IMR-90 (cell line): ENCODE measurements at regions not wholly inside any gene's neighbourhood (a gene's known extent, or its start where the extent isn't known, plus 50 kb on each side); places are given as distances from the start of the nearest gene placed in this dataset.
A peak's percentile ranks its signal among the peaks of the same experiment; 100 is the strongest.

ENCODE experiments used
- ATAC-seq: fragments of 200-7000 bp; cut with Tn5 transposase; 2 replicates; pipeline ENCODE4 v1.9.1; 2020; ENCODE audit warnings: low read depth, mild to moderate bottlenecking, moderate library complexity
- BruUV-seq: library from RNA; stranded (reverse); fragments of 400-500 nt; replicated peaks from 2 replicates; lab custom pipeline; 2021; lab: Mats Ljungman, UMichigan
- CTCF ChIA-PET: fragments of 300-600 bp; formaldehyde crosslinking; extraction: SDS; loops from one replicate; lab custom pipeline; 2021; ENCODE audit warnings: antibody characterized with exemption; lab: Yijun Ruan, JAX
- POLR2A ChIA-PET: fragments of 300-600 bp; sonication (Branson Sonifier 250); formaldehyde crosslinking; loops from one replicate; lab custom pipeline; 2022; ENCODE audit warnings: antibody characterized with exemption; ENCODE audit not compliant: unreplicated experiment; lab: Charles Lee
- DNase-seq: peaks from one replicate; pipeline ENCODE4 v3.0.0; 2013
- H2AFZ ChIP-seq: replicated peaks from 2 replicates; pipeline ENCODE3; 2013; ENCODE audit warnings: low read length, mild to moderate bottlenecking; ENCODE audit not compliant: poor library complexity
- H2AK5ac ChIP-seq: 2 replicates; pipeline ENCODE4 v1.6.1; 2013; ENCODE audit warnings: low read depth, low read length, inconsistent platforms
- H2AK9ac ChIP-seq: replicated peaks from 2 replicates; pipeline ENCODE3; 2013; ENCODE audit warnings: mild to moderate bottlenecking, low read depth, low read length, moderate library complexity; ENCODE audit not compliant: poor library complexity
- H2BK120ac ChIP-seq: 2 replicates; pipeline ENCODE4 v1.6.1; 2013; ENCODE audit warnings: low read depth, low read length, inconsistent platforms
- H2BK15ac ChIP-seq: 3 replicates; pipeline ENCODE4 v1.6.1; 2013; ENCODE audit warnings: low read depth, low read length, inconsistent platforms
- H2BK20ac ChIP-seq: 2 replicates; pipeline ENCODE4 v1.6.1; 2013; ENCODE audit warnings: low read depth, mild to moderate bottlenecking, inconsistent platforms, low read length, moderate library complexity
- H2BK5ac ChIP-seq: 2 replicates; pipeline ENCODE4 v1.6.1; 2013; ENCODE audit warnings: mild to moderate bottlenecking, low read depth, low read length, inconsistent platforms; ENCODE audit not compliant: poor library complexity, severe bottlenecking
- H3K14ac ChIP-seq: replicated peaks from 2 replicates; pipeline ENCODE4 v1.6.1; 2013; ENCODE audit warnings: low read depth, low read length, inconsistent platforms
- H3K18ac ChIP-seq: 2 replicates; pipeline ENCODE4 v1.6.1; 2013; ENCODE audit warnings: low read depth, low read length, control low read depth
- H3K23ac ChIP-seq: 2 replicates; pipeline ENCODE4 v1.6.1; 2013; ENCODE audit warnings: low read depth, low read length, inconsistent platforms
- H3K27ac ChIP-seq: 2 replicates; pipeline ENCODE4 v1.5.1; 2013; ENCODE audit warnings: mild to moderate bottlenecking, control low read depth, low read length; ENCODE audit not compliant: insufficient read depth
- H3K27me3 ChIP-seq: 2 replicates; pipeline ENCODE4 v1.6.1; 2013; ENCODE audit warnings: low read length; ENCODE audit not compliant: control insufficient read depth, insufficient read depth
- H3K36me3 ChIP-seq: 2 replicates; pipeline ENCODE4 v1.6.1; 2013; ENCODE audit warnings: low read length, mixed read lengths; ENCODE audit not compliant: control insufficient read depth, insufficient read depth
- H3K4ac ChIP-seq: 2 replicates; pipeline ENCODE4 v1.6.1; 2013; ENCODE audit warnings: low read depth, low read length, inconsistent platforms
- H3K4me1 ChIP-seq: 2 replicates; pipeline ENCODE4 v1.6.1; 2013; ENCODE audit warnings: low read length, mixed read lengths; ENCODE audit not compliant: control insufficient read depth, insufficient read depth
- H3K4me2 ChIP-seq: 2 replicates; pipeline ENCODE4 v1.6.1; 2013; ENCODE audit warnings: low read depth, mild to moderate bottlenecking, control low read depth, low read length, moderate library complexity
- H3K4me3 ChIP-seq: 2 replicates; pipeline ENCODE4 v1.5.1; 2013; ENCODE audit warnings: low read depth, mild to moderate bottlenecking, control low read depth, low read length, moderate library complexity; ENCODE audit not compliant: insufficient read depth
- H3K56ac ChIP-seq: 2 replicates; pipeline ENCODE4 v1.6.1; 2013; ENCODE audit warnings: low read length, inconsistent platforms; ENCODE audit not compliant: insufficient read depth; ENCODE audit errors: extremely low read depth
- H3K79me1 ChIP-seq, 2 experiments: 2 replicates each; pipeline ENCODE4 v1.6.1; 2013; ENCODE audit warnings: low read length in 2 of 2, inconsistent platforms in 1 of 2, low read depth in 1 of 2
- H3K9ac ChIP-seq: 2 replicates; pipeline ENCODE4 v1.6.1; 2013; ENCODE audit warnings: low read depth, low read length, control low read depth
- H3K9me1 ChIP-seq: 2 replicates; pipeline ENCODE4 v1.6.1; 2013; ENCODE audit warnings: low read length, inconsistent platforms; ENCODE audit not compliant: insufficient read depth
- H3K9me3 ChIP-seq: 2 replicates; pipeline ENCODE4 v1.6.1; 2013; ENCODE audit warnings: low read length; ENCODE audit not compliant: control insufficient read depth, insufficient read depth
- H4K20me1 ChIP-seq: 2 replicates; pipeline ENCODE4 v1.6.1; 2013; ENCODE audit warnings: low read length, inconsistent platforms; ENCODE audit not compliant: insufficient read depth
- H4K5ac ChIP-seq: 2 replicates; pipeline ENCODE4 v1.6.1; 2013; ENCODE audit warnings: mild to moderate bottlenecking, low read depth, low read length, control low read depth
- H4K8ac ChIP-seq, 2 experiments: 2 replicates each; pipeline ENCODE4 v1.6.1; 2013; ENCODE audit warnings: low read depth in 2 of 2, low read length in 2 of 2, control low read depth in 1 of 2, inconsistent platforms in 1 of 2
- H4K91ac ChIP-seq: 2 replicates; pipeline ENCODE4 v1.6.1; 2013; ENCODE audit warnings: low read depth, low read length, inconsistent platforms; ENCODE audit not compliant: insufficient read depth
- CEBPB ChIP-seq: IDR thresholded peaks from 2 replicates; pipeline ENCODE4 v1.6.1; 2012; ENCODE audit warnings: low read depth, low read length, improper control_type of control experiment
- CTCF ChIP-seq: conservative IDR thresholded peaks from 2 replicates; pipeline ENCODE4 v1.5.1; 2012; ENCODE audit warnings: mild to moderate bottlenecking, low read depth, low read length, improper control_type of control experiment
- MAFK ChIP-seq: IDR thresholded peaks from 2 replicates; pipeline ENCODE4 v1.6.1; 2012; ENCODE audit warnings: low read depth, low read length, improper control_type of control experiment
- RAD21 ChIP-seq: IDR thresholded peaks from 2 replicates; pipeline ENCODE4 v1.6.1; 2012; ENCODE audit warnings: low read length, improper control_type of control experiment
- RFX5 ChIP-seq: IDR thresholded peaks from 2 replicates; pipeline ENCODE4 v1.8.0; 2012; ENCODE audit warnings: low read depth, mild to moderate bottlenecking, low read length, moderate library complexity
- WGBS, 2 experiments: methylation state at CpG; one replicate each; pipeline versions ENCODE4 v1.1.5 to v1.1.7; 2013; ENCODE audit warnings: missing lambda C conversion rate in 2 of 2; ENCODE audit not compliant: insufficient read length in 1 of 2; ENCODE audit errors: extremely low coverage in 2 of 2; 5-methylcytosine and 5-hydroxymethylcytosine counted together
- dilution Hi-C: fragments of 300-500 bp; cut with HindIII; formaldehyde crosslinking; loops from one replicate; pipeline ENCODE4 v1.14.3; 2018; ENCODE audit warnings: low sequenced_read_pairs; ENCODE audit not compliant: unreplicated experiment
- in situ Hi-C: fragments of 300-500 bp; cut with MboI; formaldehyde crosslinking; loops from 3 replicates; pipeline ENCODE4 v1.14.3; 2019; ENCODE audit warnings: low sequenced_read_pairs, inconsistent platforms, mixed read lengths
- intact Hi-C: fragments of 100-400 bp; cut with micrococcal nuclease; formaldehyde crosslinking; loops from 2 replicates; pipeline ENCODE4 v1.10.0; 2022

- no CpG with 5 or more reads among the region's 5 CpGs for WGBS, 2 experiments
- Histone ChIP-seq H4K91ac (no peak overlapping the region), H3K9me1 (no peaks in the 10 kb centered on the region), H3K4ac (no peak overlapping the region), H2AK9ac (no peak overlapping the region), H3K9me3 (no peaks in the 10 kb centered on the region), H2BK15ac (no peak overlapping the region), H2BK5ac (no peak overlapping the region), H2BK20ac (no peak overlapping the region), H3K36me3 (no peaks in the 10 kb centered on the region), H3K56ac (no peak overlapping the region), H4K20me1 (no peaks in the 10 kb centered on the region), H2AFZ (no peak overlapping the region), H2BK120ac (no peak overlapping the region), H3K4me3 (no peak overlapping the region), H3K27ac (no peak overlapping the region), H3K27me3 (no peaks in the 10 kb centered on the region), H3K14ac (no peak overlapping the region), H3K4me2 (no peak overlapping the region), H4K8ac (no peak overlapping the region), H3K79me1 (no peaks in the 10 kb centered on the region), H2AK5ac (no peak overlapping the region), H3K9ac (no peak overlapping the region), H4K5ac (no peak overlapping the region), H3K18ac (no peak overlapping the region), H3K4me1 (peaks cover 3% of the 10 kb centered on the region; the same call in 1 of the 2 replicates), H3K23ac (no peak overlapping the region)
- CTCF ChIA-PET = no interaction called here
- ATAC-seq (no peak), DNase-seq (no peak)
- intact Hi-C loops (no loop called here), dilution Hi-C loops (no loop called here), in situ Hi-C loops (no loop called here)
- TF ChIP-seq MAFK (peak; percentile 74), RAD21 (no peak), CEBPB (no peak), RFX5 (no peak), CTCF (no peak)
- no TSS peak for BruUV-seq
- POLR2A ChIA-PET = no interaction called here
Measured at GRCh38 chr7:81201188-81201587, 282.3 kb upstream of the SEMA3C start.
